Hippocampal formation (tissue), 2 donors: ENCODE measurements at regions not wholly inside any gene's neighbourhood (a gene's known extent, or its start where the extent isn't known, plus 50 kb on each side); places are given as distances from the start of the nearest gene placed in this dataset.
"Not testable (repeated sequence)": the region's sequence is repeated elsewhere in the genome, so short reads cannot be mapped to it uniquely, and the experiment has no call there.

Experiments used
- DNase-seq, 2 donors: peaks; one replicate each; lab custom pipeline; 2025; lab: John Stamatoyannopoulos, UW

DNA sequence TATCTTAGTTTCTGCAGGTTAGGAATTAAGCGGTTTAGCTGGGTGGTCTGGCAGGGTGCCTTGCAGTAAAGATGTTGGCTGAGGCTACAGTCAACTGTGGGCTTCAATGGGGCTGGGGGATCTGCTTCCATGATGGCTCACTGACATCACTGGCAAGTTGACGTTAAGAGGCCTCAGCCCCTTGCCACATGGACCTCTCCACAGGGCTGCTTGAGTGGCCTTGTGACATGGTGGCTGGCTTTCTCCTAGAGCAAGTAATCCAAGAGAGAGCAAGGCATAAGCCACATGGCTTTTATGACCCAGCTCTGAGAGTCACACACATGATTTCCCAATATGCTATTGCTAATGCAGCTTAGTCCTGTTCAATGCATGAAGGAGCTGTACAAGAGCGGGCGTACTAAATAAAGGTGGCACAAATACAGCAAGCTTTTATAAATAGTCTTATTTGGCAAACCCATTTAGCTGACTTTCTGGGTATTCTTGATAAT is 109.1 kb downstream of the SEPTIN7 start:
- no peak for DNase-seq

- not testable (repeated sequence) for DNase-seq
Measured at GRCh38 chr7:35910621-35911020, 109.8 kb downstream of the SEPTIN7 start.

GRCh38 chr7:35913350-35913749 is 112.5 kb downstream of the SEPTIN7 start:
- DNase-seq: not testable (repeated sequence)

DNA sequence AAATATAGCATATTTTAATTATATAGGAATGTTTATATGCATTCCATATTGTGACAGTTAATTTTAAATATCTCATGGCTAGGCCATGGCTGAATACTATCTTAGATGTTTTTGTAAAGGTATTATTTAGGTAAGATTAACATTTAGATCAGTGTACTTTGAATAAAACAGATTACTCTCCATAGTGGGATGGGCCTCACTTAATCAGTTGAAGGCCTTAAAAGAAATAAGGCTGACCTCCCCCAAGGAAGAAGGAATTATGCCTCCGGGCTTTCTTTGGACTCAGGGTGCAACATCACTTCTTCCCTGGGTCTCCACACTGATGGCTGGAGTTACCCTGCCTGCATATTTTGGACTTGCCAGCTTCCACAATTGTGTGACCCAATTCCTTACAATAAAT is 113.4 kb downstream of the SEPTIN7 start:
- not testable (repeated sequence) for DNase-seq

DNA sequence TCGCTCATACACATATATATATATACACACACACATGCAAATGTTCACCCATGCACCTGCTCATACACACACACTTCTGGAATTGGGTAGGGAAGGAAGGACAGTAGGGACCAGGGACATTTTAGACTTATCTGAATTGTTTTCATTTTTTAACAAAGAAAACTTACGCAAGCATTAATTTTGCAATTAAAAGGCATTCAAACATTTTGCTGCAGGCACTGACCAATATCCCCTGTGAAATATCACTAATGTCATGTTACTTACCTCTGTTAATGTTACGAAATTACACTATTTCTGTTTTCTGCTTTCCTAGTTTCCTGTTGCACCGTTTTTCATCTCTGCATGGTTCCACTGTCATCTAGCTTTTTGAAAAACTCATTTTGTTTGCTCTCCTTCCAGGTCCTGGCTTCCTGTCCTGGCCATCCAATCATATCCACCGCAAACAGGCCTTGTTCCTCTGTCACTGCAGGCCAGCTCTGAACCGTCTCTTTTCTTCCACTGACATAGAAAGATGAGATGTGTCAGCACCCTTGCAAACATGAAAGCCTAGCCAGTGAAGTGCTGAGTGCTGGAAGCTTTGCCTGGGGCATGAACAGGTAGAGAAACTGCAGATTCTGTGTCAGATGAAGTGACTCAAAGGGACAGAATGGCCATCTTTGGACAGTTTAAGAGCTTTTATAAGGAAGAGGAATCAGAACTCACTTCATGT is 114.5 kb downstream of the SEPTIN7 start:
- not testable (repeated sequence) for DNase-seq

DNA sequence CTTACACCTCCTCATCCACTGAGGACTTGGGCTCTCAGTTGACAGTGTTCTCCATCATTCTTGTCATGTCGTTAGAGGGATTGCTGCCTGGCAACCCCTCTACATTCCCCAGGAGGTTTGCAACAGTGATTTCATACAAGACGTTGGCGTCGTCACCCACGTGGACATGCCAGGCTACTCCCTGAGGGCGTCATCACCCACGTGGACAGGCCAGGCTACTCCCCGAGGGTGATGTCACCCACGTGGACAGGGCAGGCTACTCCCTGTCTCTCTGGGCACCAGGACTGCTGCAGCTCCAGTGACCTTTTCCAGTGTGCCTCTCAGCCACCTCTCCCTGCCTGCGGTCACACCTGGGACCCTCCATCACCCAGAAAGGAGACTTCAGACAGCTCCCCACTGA is 117.4 kb downstream of the SEPTIN7 start:
- not testable (repeated sequence) for DNase-seq

DNA sequence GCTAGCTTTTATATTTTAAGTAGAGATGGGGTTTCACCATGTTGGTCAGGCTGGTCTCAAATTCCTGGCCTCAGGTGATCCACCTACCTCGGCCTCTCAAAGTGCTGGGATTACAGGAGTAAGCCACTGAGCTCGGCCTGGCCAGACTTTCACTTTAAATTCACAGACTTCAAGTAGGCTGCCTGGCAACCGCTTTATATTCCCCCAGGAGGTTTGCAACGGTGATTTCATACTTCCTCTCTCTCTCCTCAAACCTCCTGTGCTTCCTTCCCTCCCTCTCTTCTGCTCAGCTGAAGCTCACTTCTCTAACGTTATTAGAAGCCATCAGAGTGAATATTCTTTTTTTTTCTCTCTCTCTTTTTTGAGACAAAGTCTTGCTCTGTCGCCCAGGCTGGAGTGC is 118.8 kb downstream of the SEPTIN7 start:
- not testable (repeated sequence) for DNase-seq

DNA sequence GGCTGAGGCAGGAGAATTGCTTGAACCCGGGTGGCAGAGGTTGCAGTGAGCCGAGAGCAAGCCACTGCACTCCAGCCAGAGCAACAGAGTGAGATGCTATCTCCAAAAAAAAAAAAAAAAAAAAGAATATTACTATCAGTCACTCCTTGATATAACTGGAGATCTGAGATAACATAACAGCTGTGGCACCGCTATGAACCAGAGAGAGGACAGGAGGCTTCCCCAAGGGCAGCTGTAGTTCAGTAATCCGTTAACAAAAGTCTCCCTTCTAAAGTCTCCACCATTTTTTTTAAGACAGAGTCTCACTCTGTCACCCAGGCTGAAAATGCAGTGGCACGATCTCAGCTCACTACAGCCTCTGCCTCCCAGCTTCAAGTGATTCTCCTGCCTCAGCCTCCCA is 120.5 kb downstream of the SEPTIN7 start:
- not testable (repeated sequence) for DNase-seq

GRCh38 chr7:35924668-35925067 is 123.8 kb downstream of the SEPTIN7 start:
- not testable (repeated sequence) for DNase-seq

- not testable (repeated sequence) for DNase-seq
Measured at GRCh38 chr7:35926966-35927365, 126.1 kb downstream of the SEPTIN7 start.

DNA sequence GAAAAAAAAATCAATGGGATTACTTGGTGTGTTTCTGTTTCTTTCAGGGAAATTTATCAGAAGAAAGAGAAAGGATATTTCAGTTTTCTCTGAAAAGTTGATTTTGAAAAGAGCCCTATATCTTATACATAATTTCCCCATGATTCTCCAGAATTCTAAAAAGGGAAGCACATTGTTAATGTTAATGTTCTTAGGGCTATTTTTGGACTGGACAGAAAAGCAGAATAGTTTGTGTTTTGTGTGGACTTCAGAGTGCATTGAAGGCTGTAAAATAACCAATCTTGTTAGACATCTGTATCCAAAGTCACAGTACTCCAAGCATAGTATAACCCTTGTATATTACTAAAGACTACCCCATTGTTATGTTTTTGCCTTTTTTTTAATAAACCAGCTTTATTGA is 130.3 kb downstream of the SEPTIN7 start:
- not testable (repeated sequence) for DNase-seq

DNA sequence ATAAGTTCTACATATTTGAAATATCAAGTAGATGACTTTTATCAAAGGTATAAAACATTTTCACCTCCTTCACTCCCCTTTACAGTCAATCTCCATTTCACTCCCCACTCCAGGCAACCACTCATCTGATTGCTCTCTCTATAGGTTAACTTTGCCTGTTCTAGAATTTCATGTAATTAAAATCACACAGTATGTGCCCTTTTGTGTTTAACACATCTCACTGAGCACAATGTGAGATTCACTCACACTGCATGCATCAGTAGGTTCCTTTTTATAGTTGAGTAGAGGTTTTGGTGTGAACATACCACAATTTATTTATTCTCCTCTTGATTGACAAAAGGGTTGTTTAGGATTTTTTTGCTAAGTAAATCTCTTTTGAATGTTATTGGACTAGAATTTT is 130.7 kb downstream of the SEPTIN7 start:
- not testable (repeated sequence) for DNase-seq

- not testable (repeated sequence) for DNase-seq
Measured at GRCh38 chr7:35940695-35941094, 139.8 kb downstream of the SEPTIN7 start.

- not testable (repeated sequence) for DNase-seq
Measured at GRCh38 chr7:35945621-35946020, 144.8 kb downstream of the SEPTIN7 start.

DNA sequence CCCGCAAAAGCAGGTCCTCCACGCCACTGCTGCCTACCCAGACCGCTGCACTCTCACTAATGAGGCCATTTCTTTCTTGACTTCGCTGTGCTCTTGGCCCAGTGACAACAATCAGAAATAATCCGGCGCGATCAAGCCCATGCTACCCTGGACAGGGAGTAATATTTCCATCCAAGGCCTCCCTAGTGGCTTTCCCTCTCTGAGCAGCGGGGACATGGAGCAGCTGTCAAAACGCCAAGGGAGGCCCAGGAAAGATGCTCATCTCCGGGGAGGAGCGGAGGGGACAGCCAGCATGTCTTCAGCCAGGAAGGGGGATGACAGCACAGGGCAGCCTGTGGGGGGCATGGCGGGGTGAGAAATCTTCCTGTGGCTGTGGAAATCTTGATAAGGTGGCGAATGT is 154.9 kb downstream of the SEPTIN7 start:
- not testable (repeated sequence) for DNase-seq

GRCh38 chr7:35956988-35957387 is 156.1 kb downstream of the SEPTIN7 start:
- DNase-seq: not testable (repeated sequence)

DNA sequence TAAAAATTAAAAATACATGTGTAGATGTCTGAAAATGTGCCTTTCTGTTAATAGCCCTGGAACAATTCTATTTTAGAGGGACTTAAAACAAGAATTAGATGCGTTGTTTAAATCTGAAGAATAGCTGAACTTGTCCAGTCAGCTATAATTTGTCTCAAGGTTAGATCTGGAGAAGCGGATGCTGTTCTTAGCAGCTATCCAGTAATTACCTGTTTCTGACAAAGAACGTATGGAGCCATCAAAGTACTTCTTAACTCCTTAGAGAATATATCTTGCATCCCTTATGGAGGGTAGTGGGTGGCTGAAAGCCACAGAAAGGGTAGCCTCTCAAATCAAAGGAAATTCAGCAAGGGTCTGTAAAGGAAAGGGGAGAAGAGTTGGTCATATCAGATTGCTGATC is 160.4 kb downstream of the SEPTIN7 start:
- DNase-seq: not testable (repeated sequence)

- not testable (repeated sequence) for DNase-seq
Measured at GRCh38 chr7:35962607-35963006, 161.8 kb downstream of the SEPTIN7 start.

DNA sequence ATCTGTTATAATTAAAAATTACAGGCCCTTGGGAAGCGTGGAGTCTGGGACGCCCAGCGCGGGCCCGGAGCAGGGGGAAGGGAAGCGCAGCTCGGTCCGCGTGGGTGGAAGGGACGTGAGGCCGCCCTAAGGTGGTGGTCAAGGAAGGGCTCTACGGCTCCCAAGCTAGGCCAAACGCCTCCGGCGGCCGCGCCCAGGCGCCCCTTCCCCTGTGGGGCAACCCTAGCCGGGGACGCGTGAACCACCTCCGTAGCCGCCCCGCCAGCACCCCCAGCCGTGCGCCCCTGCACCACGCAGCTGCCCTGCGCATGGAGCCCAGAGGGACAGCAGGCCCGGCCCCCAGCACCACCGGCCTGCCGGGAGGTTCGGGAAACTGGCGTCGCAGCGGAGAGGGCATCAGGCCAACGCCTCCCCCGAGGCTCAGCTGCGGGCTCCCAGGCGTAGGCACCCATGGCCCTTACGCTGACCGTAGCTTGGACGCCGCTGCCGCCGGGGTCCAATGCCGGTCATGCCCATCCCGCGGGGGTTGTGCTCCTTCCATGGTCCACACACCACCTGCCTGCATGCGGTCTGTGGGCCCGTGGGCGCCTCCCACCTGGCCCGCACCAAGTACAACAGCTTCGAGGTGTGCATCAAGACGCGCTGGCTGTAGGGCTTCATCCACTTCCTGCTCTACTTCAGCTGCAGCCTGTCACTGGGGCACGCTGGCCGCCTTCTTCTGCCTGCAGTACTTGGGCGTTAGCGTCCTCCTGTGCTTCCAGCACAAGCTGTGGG is 166.7 kb downstream of the SEPTIN7 start:
- DNase-seq: no peak

GRCh38 chr7:35968140-35968940 is 167.5 kb downstream of the SEPTIN7 start:
- DNase-seq: no peak

GRCh38 chr7:35969066-35969465 is 168.2 kb downstream of the SEPTIN7 start:
- DNase-seq: no peak

GRCh38 chr7:35970458-35970857 is 169.6 kb downstream of the SEPTIN7 start:
- DNase-seq: no peak
